GM12875 (cell line): ENCODE measurements at regions not wholly inside any gene's neighbourhood (a gene's known extent, or its start where the extent isn't known, plus 50 kb on each side); places are given as distances from the start of the nearest gene placed in this dataset.

ENCODE experiments used
- H3K4me3 ChIP-seq: one replicate; pipeline ENCODE4 v1.5.1; 2011; ENCODE audit warnings: low read depth, low read length, control low read depth
- CTCF ChIP-seq: IDR thresholded peaks from 2 replicates; pipeline ENCODE4 v1.5.1; 2011; ENCODE audit warnings: low read depth, mild to moderate bottlenecking, control low read depth, inconsistent platforms, low read length, moderate library complexity, borderline replicate concordance; ENCODE audit not compliant: insufficient read depth

GRCh38 chr9:4389003-4389402 is 89.1 kb upstream of the GLIS3 start:
- H3K4me3 ChIP-seq, result no peak overlapping the region
- no peak for TF ChIP-seq CTCF

DNA sequence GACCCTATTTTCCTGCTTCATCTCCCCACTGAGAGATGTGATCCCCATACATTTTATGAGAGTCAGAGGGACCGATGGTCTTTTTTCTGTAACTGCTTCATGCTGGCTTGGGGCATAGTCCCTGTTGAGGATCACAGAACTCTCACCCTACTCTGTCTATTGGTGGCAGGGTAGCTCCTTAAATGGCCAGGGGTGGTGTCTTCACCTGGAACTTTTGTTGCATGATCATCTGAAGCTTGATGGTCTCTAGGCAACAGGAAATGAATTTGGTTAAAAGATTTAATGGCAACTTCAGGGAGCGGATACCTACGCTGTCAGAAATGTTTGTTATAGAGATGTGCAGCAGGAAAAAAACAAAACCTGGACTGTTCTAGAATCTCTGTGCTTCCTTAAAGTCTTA is 87.0 kb upstream of the GLIS3 start:
- H3K4me3 ChIP-seq, result no peak overlapping the region
- TF ChIP-seq CTCF, result no peak

GRCh38 chr9:4384750-4385149 is 84.9 kb upstream of the GLIS3 start:
- TF ChIP-seq CTCF, result no peak
- no peak overlapping the region for H3K4me3 ChIP-seq

- peak; percentile 23; the same call in 1 of the 2 replicates for TF ChIP-seq CTCF
- no peak overlapping the region for H3K4me3 ChIP-seq
These were observed 83.0 kb upstream of the GLIS3 start for GRCh38 chr9:4382722-4383317.

DNA sequence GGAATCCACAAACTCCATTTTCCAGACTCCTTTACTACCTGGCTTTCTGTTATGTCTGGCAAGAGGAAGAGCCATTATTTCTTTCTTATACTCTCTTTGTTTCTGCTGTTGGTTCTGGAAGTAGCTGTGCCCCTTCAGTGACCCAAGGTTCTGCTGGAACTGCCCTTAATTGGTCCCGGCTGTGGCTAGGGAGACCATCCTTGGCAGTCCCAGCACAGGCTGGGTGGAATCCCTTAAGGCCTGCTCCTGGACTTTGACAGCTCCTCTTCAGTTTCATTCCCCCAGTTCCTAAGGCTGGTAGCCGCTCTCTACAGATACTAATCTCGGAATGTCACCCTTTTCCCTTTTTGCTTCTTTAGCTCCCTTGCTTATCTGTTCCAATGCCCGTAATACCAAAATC is 81.9 kb upstream of the GLIS3 start:
- no peak overlapping the region for H3K4me3 ChIP-seq
- TF ChIP-seq CTCF, result no peak

GRCh38 chr9:4380406-4380805 is 80.5 kb upstream of the GLIS3 start:
- TF ChIP-seq CTCF, result no peak
- H3K4me3 ChIP-seq, result no peak overlapping the region

DNA sequence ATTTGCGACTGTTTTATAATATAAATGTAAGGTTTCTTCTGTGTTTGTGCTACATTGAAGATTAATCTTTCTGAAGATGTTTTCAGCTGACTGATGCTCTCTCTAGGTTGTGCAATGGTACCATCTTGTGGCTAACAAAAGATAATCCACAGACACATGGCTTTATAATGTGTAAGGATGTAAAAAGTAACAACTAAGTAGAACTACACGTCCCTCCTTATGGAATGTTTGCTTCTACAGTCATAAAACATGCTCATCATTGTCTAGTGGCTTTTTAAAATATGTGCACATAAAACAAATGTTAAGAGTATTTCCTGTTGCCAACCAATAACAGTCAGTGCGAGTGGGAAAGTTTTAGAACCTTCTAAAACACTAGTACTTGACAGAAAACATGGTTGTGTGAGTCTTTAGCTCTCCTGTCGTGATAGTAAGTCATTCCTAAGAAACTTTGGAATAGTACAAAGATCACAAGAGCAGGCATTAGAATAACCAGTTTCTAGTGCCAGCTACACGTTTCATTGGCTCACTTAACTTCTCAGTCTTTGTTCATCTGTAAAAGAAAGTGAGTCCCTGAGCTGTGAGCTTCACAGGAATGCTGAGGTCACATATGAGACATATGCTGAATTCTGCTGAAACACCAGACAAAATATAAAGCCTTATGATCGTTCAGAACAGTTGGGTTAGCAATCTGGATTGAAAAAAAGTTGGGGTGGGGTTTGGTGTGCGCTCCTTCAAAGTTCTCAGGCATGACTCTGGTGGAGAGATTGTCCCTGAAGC is 75.7 kb upstream of the GLIS3 start:
- no peak for TF ChIP-seq CTCF
- H3K4me3 ChIP-seq, result no peak overlapping the region
